ENCODE measurements at regions not wholly inside any gene's neighbourhood (a gene's known extent, or its start where the extent isn't known, plus 50 kb on each side); places are given as distances from the start of the nearest gene placed in this dataset.

- no peak overlapping the region for H3K4me3 ChIP-seq
- WGBS, 2 donors: 79 to 87% methylated on average over 4 of the region's 4 CpGs
- DNase-seq (no peak), ATAC-seq (ENCODE audit: low FRiP score in 2 of 2) (no peak)
- no peaks in the 10 kb centered on the region for H3K4me1 ChIP-seq
- no peak for TF ChIP-seq POLR2AphosphoS5 (IDR thresholded peaks at IDR 0.05)
- H3K27ac ChIP-seq: no peak overlapping the region
- no peaks in the 10 kb centered on the region for H3K36me3 ChIP-seq
- H3K27me3 ChIP-seq: no peaks in the 10 kb centered on the region
- no peaks in the 10 kb centered on the region for H3K9me3 ChIP-seq
Observed at GRCh38 chr19:31491242-31491641, 142.0 kb upstream of the TSHZ3 start.

- Histone ChIP-seq H3K9me3 (no peaks in the 10 kb centered on the region), H3K4me3 (no peak overlapping the region), H3K36me3 (no peaks in the 10 kb centered on the region), H3K27ac (no peak overlapping the region), H3K4me1 (no peaks in the 10 kb centered on the region), H3K27me3 (no peaks in the 10 kb centered on the region)
- DNase-seq (no peak), ATAC-seq (ENCODE audit: low FRiP score in 2 of 2) (no peak)
- TF ChIP-seq EP300 (IDR thresholded peaks at IDR 0.05): no peak
- WGBS, 2 donors: 88 to 90% methylated on average over 3 of the region's 3 CpGs
Observed at GRCh38 chr19:31492050-31492449, 142.8 kb upstream of the TSHZ3 start.

DNA sequence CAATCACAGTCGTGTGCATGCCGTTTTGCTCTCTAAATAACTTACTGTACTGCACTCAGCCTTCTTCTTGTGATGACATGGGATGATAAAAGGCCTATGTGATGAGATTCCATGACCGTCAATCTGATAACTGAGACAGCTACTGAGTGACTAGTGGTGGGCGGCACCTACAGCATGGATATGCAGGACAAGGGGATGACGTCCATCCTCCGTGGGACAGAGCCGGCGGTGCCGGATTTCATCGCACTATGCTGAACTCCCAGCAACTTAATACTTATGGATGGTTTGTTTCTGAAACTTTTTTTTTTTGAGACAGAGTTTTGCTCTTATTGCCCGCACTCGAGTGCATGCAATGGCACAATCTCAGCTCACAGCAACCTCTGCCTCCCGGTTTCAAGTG, 146.8 kb upstream of the TSHZ3 start:
- TF ChIP-seq POLR2AphosphoS5 (IDR thresholded peaks at IDR 0.05): no peak
- TF ChIP-seq EP300 (IDR thresholded peaks at IDR 0.05): no peak
- TF ChIP-seq, protein P1, sequence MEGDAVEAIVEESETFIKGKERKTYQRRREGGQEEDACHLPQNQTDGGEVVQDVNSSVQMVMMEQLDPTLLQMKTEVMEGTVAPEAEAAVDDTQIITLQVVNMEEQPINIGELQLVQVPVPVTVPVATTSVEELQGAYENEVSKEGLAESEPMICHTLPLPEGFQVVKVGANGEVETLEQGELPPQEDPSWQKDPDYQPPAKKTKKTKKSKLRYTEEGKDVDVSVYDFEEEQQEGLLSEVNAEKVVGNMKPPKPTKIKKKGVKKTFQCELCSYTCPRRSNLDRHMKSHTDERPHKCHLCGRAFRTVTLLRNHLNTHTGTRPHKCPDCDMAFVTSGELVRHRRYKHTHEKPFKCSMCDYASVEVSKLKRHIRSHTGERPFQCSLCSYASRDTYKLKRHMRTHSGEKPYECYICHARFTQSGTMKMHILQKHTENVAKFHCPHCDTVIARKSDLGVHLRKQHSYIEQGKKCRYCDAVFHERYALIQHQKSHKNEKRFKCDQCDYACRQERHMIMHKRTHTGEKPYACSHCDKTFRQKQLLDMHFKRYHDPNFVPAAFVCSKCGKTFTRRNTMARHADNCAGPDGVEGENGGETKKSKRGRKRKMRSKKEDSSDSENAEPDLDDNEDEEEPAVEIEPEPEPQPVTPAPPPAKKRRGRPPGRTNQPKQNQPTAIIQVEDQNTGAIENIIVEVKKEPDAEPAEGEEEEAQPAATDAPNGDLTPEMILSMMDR (IDR thresholded peaks at IDR 0.05): no peak
- TF ChIP-seq POLR2A (IDR thresholded peaks at IDR 0.05): no peak
- H3K27ac ChIP-seq: no peak overlapping the region
- no peaks in the 10 kb centered on the region for H3K4me1 ChIP-seq
- no peaks in the 10 kb centered on the region for H3K27me3 ChIP-seq
- no peaks in the 10 kb centered on the region for H3K36me3 ChIP-seq
- WGBS, 2 donors: 82 to 85% methylated on average over 13 of the region's 13 CpGs
- H3K4me3 ChIP-seq: no peak overlapping the region
- no peak for DNase-seq
- no peaks in the 10 kb centered on the region for H3K9me3 ChIP-seq
- no peak for ATAC-seq (ENCODE audit: low FRiP score in 2 of 2)

GRCh38 chr19:31497709-31498108, 148.5 kb upstream of the TSHZ3 start:
- Histone ChIP-seq H3K27ac (no peak overlapping the region), H3K4me1 (no peaks in the 10 kb centered on the region), H3K4me3 (no peak overlapping the region), H3K9me3 (no peaks in the 10 kb centered on the region), H3K27me3 (no peaks in the 10 kb centered on the region), H3K36me3 (no peaks in the 10 kb centered on the region)
- TF ChIP-seq POLR2A (IDR thresholded peaks at IDR 0.05): no peak
- TF ChIP-seq, protein P1 (IDR thresholded peaks at IDR 0.05): no peak
- TF ChIP-seq POLR2AphosphoS5 (IDR thresholded peaks at IDR 0.05): no peak
- TF ChIP-seq EP300 (IDR thresholded peaks at IDR 0.05): no peak
- WGBS, 2 donors: 78 to 92% methylated on average over 2 of the region's 2 CpGs
- no peak for ATAC-seq (ENCODE audit: low FRiP score in 2 of 2)
- DNase-seq: no peak

DNA sequence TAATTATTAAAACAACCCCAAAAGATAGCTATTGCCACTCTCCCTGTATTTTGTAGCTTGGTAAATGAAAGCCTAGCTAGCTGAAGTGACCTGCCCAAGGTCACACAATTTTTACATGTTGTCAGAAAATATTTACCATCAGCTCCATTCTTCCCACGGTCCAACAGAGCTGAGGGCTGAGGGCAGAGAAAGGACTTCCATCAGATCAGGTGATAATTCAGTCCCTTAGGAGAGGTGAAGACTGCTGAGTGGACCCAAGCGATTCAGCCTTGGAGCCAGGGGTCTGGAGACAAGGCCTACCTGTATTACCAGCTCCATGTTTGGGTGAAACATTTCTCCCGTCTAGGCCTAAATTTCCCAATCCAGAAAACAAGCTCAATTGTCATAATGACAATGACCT, 149.5 kb upstream of the TSHZ3 start:
- Histone ChIP-seq H3K36me3 (no peaks in the 10 kb centered on the region), H3K27ac (no peak overlapping the region), H3K4me1 (no peaks in the 10 kb centered on the region), H3K4me3 (no peak overlapping the region), H3K9me3 (no peaks in the 10 kb centered on the region), H3K27me3 (no peaks in the 10 kb centered on the region)
- WGBS, 2 donors: 92% methylated on average over 3 of the region's 3 CpGs
- ATAC-seq (ENCODE audit: low FRiP score in 2 of 2) (no peak), DNase-seq (no peak)
- TF ChIP-seq POLR2AphosphoS5 (IDR thresholded peaks at IDR 0.05) (no peak), POLR2A (IDR thresholded peaks at IDR 0.05) (no peak), EP300 (IDR thresholded peaks at IDR 0.05) (no peak)
- TF ChIP-seq, protein P1 (IDR thresholded peaks at IDR 0.05): no peak

DNA sequence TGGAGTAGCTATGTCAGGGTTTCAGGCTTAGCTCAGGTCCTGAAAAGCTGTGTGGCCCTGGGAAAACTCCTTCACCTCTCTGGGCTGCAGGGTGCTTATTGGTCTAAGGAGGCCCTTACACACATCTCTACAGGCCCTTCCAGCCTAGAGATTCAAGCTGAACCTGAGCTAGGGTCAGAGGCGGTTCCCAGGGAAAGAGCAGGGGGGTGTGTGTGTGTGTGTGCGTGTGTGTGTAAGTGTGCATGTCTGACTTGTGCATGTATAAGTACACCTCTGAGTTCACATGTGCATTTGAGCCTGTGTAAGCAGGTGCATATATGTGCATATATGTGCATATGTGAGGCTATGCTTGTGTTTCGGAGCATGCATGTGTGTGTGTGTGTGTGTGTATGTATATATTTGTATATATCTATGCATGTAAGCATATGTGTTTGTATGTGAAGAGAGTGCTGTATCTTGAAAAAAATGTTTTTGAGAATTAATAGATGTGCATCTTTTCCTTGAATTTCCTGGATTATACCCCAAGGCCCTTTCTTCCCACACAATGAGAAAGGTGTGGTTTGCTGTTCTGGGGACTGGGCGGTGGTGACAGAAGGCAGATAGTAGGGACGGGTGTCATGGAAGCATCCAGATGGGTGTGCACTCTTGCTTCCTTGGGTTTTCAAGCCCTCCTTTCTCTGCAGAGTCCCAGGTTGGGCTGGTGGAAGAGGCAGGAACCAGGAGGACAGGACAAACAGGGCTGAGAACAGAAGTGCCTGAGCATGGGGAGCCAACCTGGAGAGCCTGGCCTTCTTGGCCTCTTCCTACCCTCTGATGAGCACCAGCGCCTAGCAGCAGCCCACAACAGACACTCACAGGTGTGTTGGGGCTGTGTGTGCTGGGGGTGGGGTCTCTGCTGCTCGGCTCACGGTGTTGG, 150.3 kb upstream of the TSHZ3 start:
- ATAC-seq (ENCODE audit: low FRiP score in 2 of 2) (no peak), DNase-seq (no peak)
- no peaks in the 10 kb centered on the region for H3K27me3 ChIP-seq
- H3K36me3 ChIP-seq: no peaks in the 10 kb centered on the region
- no peaks in the 10 kb centered on the region for H3K4me1 ChIP-seq
- H3K27ac ChIP-seq: no peak overlapping the region
- TF ChIP-seq EP300 (IDR thresholded peaks at IDR 0.05): no peak
- TF ChIP-seq POLR2AphosphoS5 (IDR thresholded peaks at IDR 0.05): no peak
- TF ChIP-seq POLR2A (IDR thresholded peaks at IDR 0.05): no peak
- TF ChIP-seq, protein P1 (IDR thresholded peaks at IDR 0.05): no peak
- no peak overlapping the region for H3K4me3 ChIP-seq
- H3K9me3 ChIP-seq: no peaks in the 10 kb centered on the region
- WGBS, 2 donors: 89% methylated on average over 6 to 7 of the region's 8 CpGs

All from upper lobe of left lung (tissue), 6 donors.